ENCODE measurements at regions not wholly inside any gene's neighbourhood (a gene's known extent, or its start where the extent isn't known, plus 50 kb on each side); places are given as distances from the start of the nearest gene placed in this dataset.

- in situ Hi-C loops (cut with MboI) = no loop called here
- no TSS peak for BruUV-seq (replicated peaks)
- CTCF ChIA-PET = no interaction called here
Measured at GRCh38 chr20:48156521-48156920, 371.2 kb upstream of the SULF2 start.

More at GRCh38 chr20:48156521-48156920, 371.2 kb upstream of the SULF2 start:
- POLR2A ChIA-PET = no interaction called here
- Histone ChIP-seq H4K20me1 (ENCODE audit: control insufficient read depth, insufficient read depth) (no peaks in the 10 kb centered on the region), H3K36me3 (ENCODE audit: control insufficient read depth in 2 of 2, insufficient read depth in 2 of 2, low read length in 1 of 2) (no peaks in the 10 kb centered on the region), H3K79me2 (ENCODE audit: control insufficient read depth, insufficient read depth, low read length) (no peaks in the 10 kb centered on the region), H2AFZ (ENCODE audit: control insufficient read depth, low read depth, low read length) (no peak overlapping the region), H3K4me2 (ENCODE audit: control insufficient read depth, insufficient read depth) (no peak overlapping the region), H3K9ac (ENCODE audit: control insufficient read depth, insufficient read depth, low read length) (no peak overlapping the region), H3K9me3 (replicated peaks; ENCODE audit: control insufficient read depth, insufficient read depth, low read length) (peaks cover 2% of the 10 kb centered on the region; the same call in 2 of the 3 replicates), H3K4me3 (no peak overlapping the region), H3K27me3 (replicated peaks in 1 of 2; ENCODE audit: control insufficient read depth in 2 of 2, insufficient read depth in 2 of 2, low read length in 1 of 2) (peaks cover 0 to 1% of the 10 kb centered on the region in 2 experiments; a peak in 2 of 4 replicates), H3K27ac (ENCODE audit: control insufficient read depth, insufficient read depth) (no peak overlapping the region), H3K4me1 (ENCODE audit: control insufficient read depth, insufficient read depth, low read length) (no peaks in the 10 kb centered on the region)
- FAIRE-seq = no peak
- RAD21 ChIA-PET (ENCODE audit: unreplicated experiment) = no interaction called here
- no peak for DNase-seq (ENCODE audit: low read depth, low spot score)
- SMC1A ChIA-PET (ENCODE audit: uncharacterized antibody, unreplicated experiment) = interaction anchor here (0.8 kb wide), 1 partner anchor 464 kb away, joined by 3 read pairs; no protein-coding TSS in a partner anchor
- no peak for TF ChIP-seq SMC3 (IDR thresholded peaks at IDR 0.05; ENCODE audit: borderline replicate concordance, low read length)
- TF ChIP-seq STAT1 (conservative IDR thresholded peaks at IDR 0.05) = no peak
- TF ChIP-seq NR2F1 (conservative IDR thresholded peaks at IDR 0.05) = no peak
- TF ChIP-seq PAX8 (IDR thresholded peaks at IDR 0.05) = no peak
- TF ChIP-seq ZNF207 (IDR thresholded peaks at IDR 0.05; ENCODE audit: borderline replicate concordance) = no peak
- no peak for TF ChIP-seq HSF1 (IDR thresholded peaks at IDR 0.05; ENCODE audit: low read depth, low read length)
- TF ChIP-seq BCLAF1 (IDR thresholded peaks at IDR 0.05) = no peak
- no peak for TF ChIP-seq POLR2AphosphoS5 (IDR thresholded peaks at IDR 0.05; ENCODE audit: low read length)
- TF ChIP-seq IKZF1 (conservative IDR thresholded peaks at IDR 0.05) = no peak
- no peak for TF ChIP-seq SRF (IDR thresholded peaks at IDR 0.05; ENCODE audit: low read depth in 2 of 2, low read length in 2 of 2)
- no peak for TF ChIP-seq CTCF (IDR thresholded peaks at IDR 0.05 in 2 of 3, conservative IDR thresholded peaks at IDR 0.05 in 1 of 3; ENCODE audit: control insufficient read depth in 2 of 3, extremely low read depth in 1 of 3, insufficient read depth in 1 of 3, low read depth in 3 of 3, low read length in 3 of 3)
- no peak for TF ChIP-seq RB1 (IDR thresholded peaks at IDR 0.05; ENCODE audit: borderline replicate concordance)
- TF ChIP-seq ZBTB11 (CRISPR knock-in tag; IDR thresholded peaks at IDR 0.05) = no peak
- 35% methylated on average over 2 of the region's 2 CpGs for WGBS (ENCODE audit: insufficient coverage, insufficient replicate concordance, low lambda C conversion rate, missing lambda C conversion rate)
- no peak for ATAC-seq
- intact Hi-C loops (cut with micrococcal nuclease; ENCODE audit: unreplicated experiment) = no loop called here
